H1 (cell line): ENCODE measurements at regions not wholly inside any gene's neighbourhood (a gene's known extent, or its start where the extent isn't known, plus 50 kb on each side); places are given as distances from the start of the nearest gene placed in this dataset.
"Not testable (repeated sequence)": the region's sequence is repeated elsewhere in the genome, so short reads cannot be mapped to it uniquely, and the experiment has no call there.

Experiments used
- CTCF ChIA-PET: fragments of 300-600 bp; sonication (Branson Sonifier 250); formaldehyde crosslinking; loops from one replicate; lab custom pipeline; 2021; ENCODE audit not compliant: partially characterized antibody; lab: Charles Lee
- POLR2A ChIA-PET: fragments of 300-600 bp; sonication (Branson Sonifier 250); formaldehyde crosslinking; loops from one replicate; lab custom pipeline; 2021; ENCODE audit warnings: inconsistent platforms; ENCODE audit not compliant: partially characterized antibody; lab: Charles Lee
- DNase-seq, 2 experiments: peaks; one replicate each; pipeline versions ENCODE4 v3.0.0 to v3.0.0-alpha.2; 2010 to 2022; ENCODE audit warnings: low spot score in 2 of 2, low read depth in 1 of 2, mixed read lengths in 1 of 2
- FAIRE-seq: peaks from 2 replicates; lab custom pipeline; 2011; peaks lifted over from hg19 to GRCh38; lab: Jason Lieb, UNC
- H2AFZ ChIP-seq: 2 replicates; pipeline ENCODE4 v1.8.1; 2012; ENCODE audit warnings: low read length, inconsistent platforms
- H2AK5ac ChIP-seq: 2 replicates; pipeline ENCODE4 v1.6.1; 2013; ENCODE audit warnings: low read depth, low read length
- H2BK120ac ChIP-seq: replicated peaks from 2 replicates; pipeline ENCODE3; 2013; ENCODE audit warnings: low read depth, low read length, inconsistent platforms
- H2BK12ac ChIP-seq: 2 replicates; pipeline ENCODE4 v1.6.1; 2013; ENCODE audit warnings: low read depth, low read length
- H2BK15ac ChIP-seq: 2 replicates; pipeline ENCODE4 v1.6.1; 2013; ENCODE audit warnings: low read length
- H2BK20ac ChIP-seq: 2 replicates; pipeline ENCODE4 v1.6.1; 2013; ENCODE audit warnings: low read length
- H2BK5ac ChIP-seq: 2 replicates; pipeline ENCODE4 v1.6.1; 2013; ENCODE audit warnings: low read depth, low read length
- H3K14ac ChIP-seq: 2 replicates; pipeline ENCODE4 v1.6.1; 2013; ENCODE audit warnings: inconsistent platforms; ENCODE audit not compliant: insufficient read length
- H3K18ac ChIP-seq: 2 replicates; pipeline ENCODE4 v1.6.1; 2013; ENCODE audit warnings: low read length; ENCODE audit errors: extremely low read depth
- H3K23ac ChIP-seq: 2 replicates; pipeline ENCODE4 v1.6.1; 2013; ENCODE audit warnings: inconsistent platforms; ENCODE audit not compliant: insufficient read length
- H3K23me2 ChIP-seq: 2 replicates; pipeline ENCODE4 v1.6.1; 2013; ENCODE audit warnings: low read depth, low read length
- H3K27ac ChIP-seq: 2 replicates; pipeline ENCODE4 v1.6.1; 2011; ENCODE audit warnings: low read depth, low read length, inconsistent platforms
- H3K27me3 ChIP-seq, 4 experiments: replicated peaks in 1 of 4; 1 replicate in 1 of 4; 2 replicates in 3 of 4; pipeline versions ENCODE4 v1.6.1 to v1.8.1; 2011 to 2013; ENCODE audit warnings: low read length in 3 of 4, mild to moderate bottlenecking in 3 of 4, inconsistent platforms in 2 of 4, mixed read lengths in 2 of 4, moderate library complexity in 1 of 4; ENCODE audit not compliant: control insufficient read depth in 3 of 4, insufficient read depth in 3 of 4; ENCODE audit errors: extremely low read depth in 1 of 4
- H3K36me3 ChIP-seq, 4 experiments: 2 replicates each; pipeline versions ENCODE4 v1.6.1 to v1.8.1; 2011 to 2013; ENCODE audit warnings: mild to moderate bottlenecking in 4 of 4, low read length in 3 of 4, moderate library complexity in 2 of 4, control low read depth in 1 of 4, inconsistent platforms in 1 of 4; ENCODE audit not compliant: insufficient read depth in 4 of 4, control insufficient read depth in 2 of 4
- H3K4ac ChIP-seq: replicated peaks from 2 replicates; pipeline ENCODE3; 2013; ENCODE audit warnings: low read length, low read depth, mixed read lengths, inconsistent platforms; ENCODE audit not compliant: insufficient read length
- H3K4me1 ChIP-seq, 4 experiments: replicated peaks in 1 of 4; 1 replicate in 1 of 4; 2 replicates in 3 of 4; pipeline versions ENCODE4 v1.6.1 to v1.8.1; 2011 to 2013; ENCODE audit warnings: low read length in 3 of 4, inconsistent platforms in 2 of 4, mixed read lengths in 1 of 4; ENCODE audit not compliant: insufficient read depth in 4 of 4, control insufficient read depth in 3 of 4
- H3K4me2 ChIP-seq, 2 experiments: 2 replicates each; pipeline versions ENCODE4 v1.6.1 to v1.8.1; 2011 to 2013; ENCODE audit warnings: low read depth in 2 of 2, low read length in 2 of 2, control low read depth in 1 of 2, inconsistent platforms in 1 of 2, mild to moderate bottlenecking in 1 of 2; ENCODE audit not compliant: insufficient read depth in 1 of 2
- H3K4me3 ChIP-seq, 4 experiments: fragments of 200-600, 300-600 bp in 1 of 4; sonication (generic), shearing (Covaris generic), sonication (Bioruptor Twin) in 1 of 4; 2 replicates each; pipeline versions ENCODE4 v1.5.1 to v1.8.1; 2011 to 2016; ENCODE audit warnings: low read length in 4 of 4, low read depth in 3 of 4, control low read depth in 2 of 4, inconsistent platforms in 2 of 4, mild to moderate bottlenecking in 2 of 4, mixed read lengths in 1 of 4, moderate library complexity in 1 of 4; ENCODE audit not compliant: insufficient read depth in 2 of 4; ENCODE audit errors: extremely low read depth in 1 of 4
- H3K56ac ChIP-seq: replicated peaks from 2 replicates; pipeline ENCODE3; 2013; ENCODE audit warnings: low read depth, mild to moderate bottlenecking, mixed read lengths, low read length, inconsistent platforms; ENCODE audit not compliant: insufficient read length
- H3K79me1 ChIP-seq: 2 replicates; pipeline ENCODE4 v1.6.1; 2013; ENCODE audit warnings: low read depth, low read length, control low read depth
- H3K79me2 ChIP-seq, 2 experiments: 2 replicates each; pipeline versions ENCODE4 v1.6.1 to v1.8.1; 2012 to 2013; ENCODE audit warnings: low read length in 2 of 2, mild to moderate bottlenecking in 2 of 2, inconsistent platforms in 1 of 2; ENCODE audit not compliant: insufficient read depth in 2 of 2, control insufficient read depth in 1 of 2
- H3K9ac ChIP-seq, 4 experiments: replicated peaks in 1 of 4; 1 replicate in 1 of 4; 2 replicates in 3 of 4; pipeline versions ENCODE4 v1.6.1 to v1.8.1; 2011 to 2013; ENCODE audit warnings: low read depth in 3 of 4, low read length in 3 of 4, control low read depth in 2 of 4, mild to moderate bottlenecking in 2 of 4, moderate library complexity in 2 of 4, inconsistent platforms in 1 of 4; ENCODE audit errors: extremely low read depth in 1 of 4
- H3K9me3 ChIP-seq, 2 experiments: 2 replicates each; pipeline versions ENCODE4 v1.6.1 to v1.8.1; 2012 to 2013; ENCODE audit warnings: mild to moderate bottlenecking in 2 of 2, moderate library complexity in 2 of 2, control low read depth in 1 of 2, inconsistent platforms in 1 of 2, low read depth in 1 of 2, low read length in 1 of 2, mixed read lengths in 1 of 2; ENCODE audit not compliant: insufficient read depth in 2 of 2
- H4K20me1 ChIP-seq, 2 experiments: replicated peaks in 1 of 2; 2 replicates each; pipeline versions ENCODE3 to v1.8.1; 2011 to 2013; ENCODE audit warnings: inconsistent platforms in 2 of 2, low read length in 2 of 2, mild to moderate bottlenecking in 1 of 2; ENCODE audit not compliant: insufficient read depth in 2 of 2, control insufficient read depth in 1 of 2
- H4K5ac ChIP-seq: 2 replicates; pipeline ENCODE4 v1.6.1; 2013; ENCODE audit warnings: low read length, low read depth, mixed read lengths, inconsistent platforms; ENCODE audit not compliant: insufficient read length
- H4K8ac ChIP-seq: 2 replicates; pipeline ENCODE4 v1.8.0; 2013; ENCODE audit warnings: mild to moderate bottlenecking, moderate library complexity, low read length, inconsistent platforms; ENCODE audit not compliant: insufficient read depth; ENCODE audit errors: extremely low read depth
- H4K91ac ChIP-seq: replicated peaks from 2 replicates; pipeline ENCODE3; 2013; ENCODE audit warnings: low read length, mixed read lengths, inconsistent platforms; ENCODE audit not compliant: insufficient read length
- WGBS, 2 experiments: shearing (Covaris generic) in 1 of 2; methylation state at CpG; one replicate each; pipeline versions ENCODE4 v1.1.6 to v1.1.7; 2013 to 2015; ENCODE audit warnings: low lambda C conversion rate in 2 of 2, mixed read lengths in 2 of 2, inconsistent platforms in 1 of 2, low coverage in 1 of 2, missing lambda C conversion rate in 1 of 2; ENCODE audit not compliant: insufficient replicate concordance in 2 of 2, insufficient coverage in 1 of 2, insufficient read length in 1 of 2; ENCODE audit errors: extremely low coverage in 1 of 2, missing lambda C conversion rate in 1 of 2; 5-methylcytosine and 5-hydroxymethylcytosine counted together

DNA sequence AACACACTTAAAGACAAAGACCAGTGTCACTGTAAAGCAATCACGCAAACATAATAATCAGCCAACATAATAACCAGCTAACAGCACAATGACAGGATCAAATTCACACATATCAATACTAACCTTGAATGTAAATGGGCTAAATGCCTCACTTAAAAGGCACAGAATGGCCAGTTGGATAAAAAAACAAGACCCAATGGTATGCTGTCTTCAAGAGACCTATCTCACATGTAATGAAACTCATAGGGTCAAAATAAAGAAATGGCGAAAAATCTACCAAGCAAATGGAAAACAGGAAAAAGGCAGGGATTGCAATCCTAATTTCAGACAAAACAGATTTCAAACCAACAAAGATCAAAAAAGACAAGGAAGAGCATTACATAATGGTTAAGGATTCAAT is 78.2 kb upstream of the RAB12 start:
- H3K23me2 ChIP-seq, H2BK120ac ChIP-seq, H3K79me1 ChIP-seq, FAIRE-seq, H2AFZ ChIP-seq, H3K56ac ChIP-seq, H3K27me3 ChIP-seq, H2BK5ac ChIP-seq, H2BK12ac ChIP-seq, H3K27ac ChIP-seq, CTCF ChIA-PET, H2BK15ac ChIP-seq, H3K9ac ChIP-seq, H3K4me1 ChIP-seq, H4K20me1 ChIP-seq, POLR2A ChIA-PET, H3K4ac ChIP-seq, H4K5ac ChIP-seq, H2AK5ac ChIP-seq, H3K4me3 ChIP-seq, H3K9me3 ChIP-seq, H3K23ac ChIP-seq, H4K8ac ChIP-seq, H3K18ac ChIP-seq, H2BK20ac ChIP-seq, H4K91ac ChIP-seq, H3K14ac ChIP-seq, H3K4me2 ChIP-seq, DNase-seq, H3K36me3 ChIP-seq, H3K79me2 ChIP-seq: not testable (repeated sequence)
- WGBS, 2 experiments = 74% methylated on average over 2 of the region's 2 CpGs; no CpG with 5 or more reads in 1 of the 2 experiments
